ENCODE measurements at regions not wholly inside any gene's neighbourhood (a gene's known extent, or its start where the extent isn't known, plus 50 kb on each side); places are given as distances from the start of the nearest gene placed in this dataset.

DNA sequence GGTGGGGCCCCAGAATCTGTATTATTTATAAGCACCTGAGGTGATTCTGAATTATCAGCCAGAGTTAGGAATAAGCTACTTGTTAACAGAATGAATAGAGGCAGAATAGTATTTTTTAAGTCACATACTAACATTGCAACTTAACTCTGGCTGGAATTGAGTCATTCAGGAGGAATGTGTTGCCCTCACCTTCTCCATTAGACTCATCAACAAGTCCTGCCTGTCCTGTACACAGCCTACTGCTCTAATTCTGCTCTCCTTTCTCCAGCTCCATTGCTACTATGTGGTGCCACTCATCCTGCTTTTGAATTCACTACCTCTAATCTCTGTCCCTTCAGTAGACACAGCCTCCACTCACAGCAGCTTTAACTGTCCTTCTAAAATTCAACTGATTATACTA is 669.4 kb downstream of the DHX35 start:
- no peak for TF ChIP-seq POLR2A (IDR thresholded peaks at IDR 0.05)
- TF ChIP-seq, protein P1, sequence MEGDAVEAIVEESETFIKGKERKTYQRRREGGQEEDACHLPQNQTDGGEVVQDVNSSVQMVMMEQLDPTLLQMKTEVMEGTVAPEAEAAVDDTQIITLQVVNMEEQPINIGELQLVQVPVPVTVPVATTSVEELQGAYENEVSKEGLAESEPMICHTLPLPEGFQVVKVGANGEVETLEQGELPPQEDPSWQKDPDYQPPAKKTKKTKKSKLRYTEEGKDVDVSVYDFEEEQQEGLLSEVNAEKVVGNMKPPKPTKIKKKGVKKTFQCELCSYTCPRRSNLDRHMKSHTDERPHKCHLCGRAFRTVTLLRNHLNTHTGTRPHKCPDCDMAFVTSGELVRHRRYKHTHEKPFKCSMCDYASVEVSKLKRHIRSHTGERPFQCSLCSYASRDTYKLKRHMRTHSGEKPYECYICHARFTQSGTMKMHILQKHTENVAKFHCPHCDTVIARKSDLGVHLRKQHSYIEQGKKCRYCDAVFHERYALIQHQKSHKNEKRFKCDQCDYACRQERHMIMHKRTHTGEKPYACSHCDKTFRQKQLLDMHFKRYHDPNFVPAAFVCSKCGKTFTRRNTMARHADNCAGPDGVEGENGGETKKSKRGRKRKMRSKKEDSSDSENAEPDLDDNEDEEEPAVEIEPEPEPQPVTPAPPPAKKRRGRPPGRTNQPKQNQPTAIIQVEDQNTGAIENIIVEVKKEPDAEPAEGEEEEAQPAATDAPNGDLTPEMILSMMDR (IDR thresholded peaks at IDR 0.05), result no peak
- TF ChIP-seq POLR2AphosphoS5 (IDR thresholded peaks at IDR 0.05), result no peak
- TF ChIP-seq EP300 (IDR thresholded peaks at IDR 0.05), result no peak
